Neuronal stem cell (in vitro differentiated cells): ENCODE measurements at regions not wholly inside any gene's neighbourhood (a gene's known extent, or its start where the extent isn't known, plus 50 kb on each side); places are given as distances from the start of the nearest gene placed in this dataset.
A peak's percentile ranks its signal among the peaks of the same experiment; 100 is the strongest.

Experiments used
- DNase-seq: peaks from one replicate; pipeline ENCODE4 v3.0.0-alpha.2; 2013; ENCODE audit warnings: low spot score
- H2AFZ ChIP-seq: one replicate; pipeline ENCODE4 v1.6.1; 2013; ENCODE audit warnings: mild to moderate bottlenecking, low read length, inconsistent platforms
- H2AK5ac ChIP-seq: 2 replicates; pipeline ENCODE4 v1.6.1; 2013; ENCODE audit warnings: low read depth, mild to moderate bottlenecking, inconsistent platforms, low read length, moderate library complexity, mixed read lengths
- H2BK120ac ChIP-seq: 2 replicates; pipeline ENCODE4 v1.6.1; 2013; ENCODE audit warnings: low read depth, mild to moderate bottlenecking, inconsistent platforms, low read length, moderate library complexity, mixed read lengths
- H2BK12ac ChIP-seq: one replicate; pipeline ENCODE4 v1.6.1; 2013; ENCODE audit warnings: low read length, inconsistent platforms
- H2BK15ac ChIP-seq: 2 replicates; pipeline ENCODE4 v1.6.1; 2013; ENCODE audit warnings: mild to moderate bottlenecking, low read length, inconsistent platforms, mixed read lengths
- H2BK5ac ChIP-seq: one replicate; pipeline ENCODE4 v1.6.1; 2013; ENCODE audit warnings: inconsistent platforms, mild to moderate bottlenecking, low read length, moderate library complexity
- H3K14ac ChIP-seq: one replicate; pipeline ENCODE4 v1.6.1; 2013; ENCODE audit warnings: low read length, inconsistent platforms
- H3K18ac ChIP-seq: 2 replicates; pipeline ENCODE4 v1.6.1; 2013; ENCODE audit warnings: low read length, inconsistent platforms
- H3K23ac ChIP-seq: 2 replicates; pipeline ENCODE4 v1.6.1; 2013; ENCODE audit warnings: low read depth, mild to moderate bottlenecking, mixed read lengths, low read length, inconsistent platforms; ENCODE audit not compliant: poor library complexity
- H3K27ac ChIP-seq: replicated peaks from 3 replicates; pipeline ENCODE4 v1.5.1; 2013; ENCODE audit warnings: low read length, inconsistent platforms
- H3K27me3 ChIP-seq, 3 experiments: 2 replicates each; pipeline ENCODE4 v1.6.1; 2013; ENCODE audit warnings: low read length in 3 of 3, mild to moderate bottlenecking in 2 of 3, inconsistent platforms in 1 of 3, low read depth in 1 of 3, mixed read lengths in 1 of 3, moderate library complexity in 1 of 3; ENCODE audit not compliant: control insufficient read depth in 3 of 3, insufficient read depth in 3 of 3
- H3K36me3 ChIP-seq, 2 donors: replicated peaks in 1 of 2; 2 replicates each; pipeline ENCODE4 v1.6.1; 2013; ENCODE audit warnings: low read length in 2 of 2; ENCODE audit not compliant: control insufficient read depth in 2 of 2, insufficient read depth in 2 of 2
- H3K4ac ChIP-seq: 2 replicates; pipeline ENCODE4 v1.6.1; 2013; ENCODE audit warnings: inconsistent platforms, mild to moderate bottlenecking, low read length, moderate library complexity
- H3K4me1 ChIP-seq, 2 donors: 1 replicate in 1 of 2; 2 replicates in 1 of 2; pipeline ENCODE4 v1.6.1; 2013; ENCODE audit warnings: low read length in 2 of 2, low read depth in 1 of 2; ENCODE audit not compliant: control insufficient read depth in 2 of 2, insufficient read depth in 1 of 2
- H3K4me2 ChIP-seq: one replicate; pipeline ENCODE4 v1.6.1; 2013; ENCODE audit warnings: mild to moderate bottlenecking, low read length, inconsistent platforms; ENCODE audit not compliant: insufficient read depth, poor library complexity, severe bottlenecking
- H3K4me3 ChIP-seq, 2 donors: 2 replicates each; pipeline ENCODE4 v1.5.1; 2013; ENCODE audit warnings: low read length in 2 of 2, mild to moderate bottlenecking in 2 of 2, inconsistent platforms in 1 of 2, moderate library complexity in 1 of 2
- H3K79me1 ChIP-seq: one replicate; pipeline ENCODE4 v1.6.1; 2013; ENCODE audit warnings: low read depth, mild to moderate bottlenecking, inconsistent platforms, low read length, moderate library complexity
- H3K9ac ChIP-seq: one replicate; pipeline ENCODE4 v1.6.1; 2013; ENCODE audit warnings: mild to moderate bottlenecking, low read depth, low read length, inconsistent platforms; ENCODE audit not compliant: poor library complexity
- H3K9me3 ChIP-seq, 2 donors: replicated peaks in 1 of 2; 2 replicates each; pipeline versions ENCODE3 to v1.6.1; 2013; ENCODE audit warnings: low read length in 2 of 2, mild to moderate bottlenecking in 2 of 2, inconsistent platforms in 1 of 2, low read depth in 1 of 2, mixed read lengths in 1 of 2, moderate library complexity in 1 of 2; ENCODE audit not compliant: control insufficient read depth in 2 of 2, insufficient read depth in 1 of 2
- H4K8ac ChIP-seq: one replicate; pipeline ENCODE4 v1.6.1; 2013; ENCODE audit warnings: low read depth, mild to moderate bottlenecking, inconsistent platforms, low read length, moderate library complexity
- H4K91ac ChIP-seq: one replicate; pipeline ENCODE4 v1.6.1; 2013; ENCODE audit warnings: low read length, low read depth, mild to moderate bottlenecking, inconsistent platforms; ENCODE audit not compliant: poor library complexity
- WGBS, 2 donors: extraction: QIAGEN DNeasy Blood & Tissue Kit; methylation state at CpG; one replicate each; pipeline ENCODE4 v1.1.7; 2013; ENCODE audit warnings: missing lambda C conversion rate in 2 of 2, mixed read lengths in 1 of 2; ENCODE audit not compliant: insufficient read length in 2 of 2, insufficient replicate concordance in 1 of 2; ENCODE audit errors: extremely low coverage in 2 of 2; 5-methylcytosine and 5-hydroxymethylcytosine counted together

- Histone ChIP-seq H4K91ac (no peak overlapping the region), H3K36me3 (no peaks in the 10 kb centered on the region), H2AFZ (no peak overlapping the region), H3K18ac (no peak overlapping the region), H4K8ac (no peak overlapping the region), H2BK12ac (no peak overlapping the region), H3K4ac (no peak overlapping the region), H2BK120ac (no peak overlapping the region), H3K4me3 (no peak overlapping the region), H3K9ac (no peak overlapping the region), H3K27ac (no peak overlapping the region), H3K4me1 (no peaks in the 10 kb centered on the region), H3K27me3 (no peaks in the 10 kb centered on the region), H2BK5ac (no peak overlapping the region), H3K23ac (no peak overlapping the region), H3K14ac (no peak overlapping the region), H3K79me1 (no peaks in the 10 kb centered on the region), H3K4me2 (no peak overlapping the region), H3K9me3 (no peaks in the 10 kb centered on the region), H2BK15ac (no peak overlapping the region), H2AK5ac (no peak overlapping the region)
- no CpG with 5 or more reads among the region's 6 CpGs for WGBS, 2 donors
- no peak for DNase-seq
Observed at GRCh38 chr14:39998854-39999253, 566.6 kb upstream of the FBXO33 start.

DNA sequence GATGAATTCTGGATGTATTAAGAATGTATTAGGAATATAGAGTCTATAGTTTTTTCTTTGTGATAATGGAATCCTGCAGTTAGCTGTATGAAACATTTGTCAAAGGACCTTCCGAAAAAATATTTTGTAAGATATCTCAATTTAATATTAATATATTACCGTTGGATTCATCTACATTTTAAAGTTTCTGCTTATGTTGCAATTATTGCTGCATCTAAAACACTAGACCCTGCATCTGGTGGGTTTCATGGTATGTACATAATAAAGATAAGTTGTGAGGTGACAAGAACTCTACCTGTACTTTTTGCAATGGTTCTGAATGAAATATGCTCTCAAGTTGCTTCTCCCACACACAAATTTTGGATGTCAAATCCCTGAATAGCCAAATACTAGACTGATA lies 565.9 kb upstream of the FBXO33 start:
- no CpG with 5 or more reads among the region's 2 CpGs for WGBS, 2 donors
- H3K14ac ChIP-seq: no peak overlapping the region

GRCh38 chr14:39991041-39991440 lies 558.8 kb upstream of the FBXO33 start:
- H2AK5ac ChIP-seq: no peak overlapping the region
- H3K4me1 ChIP-seq: no peaks in the 10 kb centered on the region
- no peak overlapping the region for H2BK12ac ChIP-seq
- H3K4me3 ChIP-seq: no peak overlapping the region
- H3K36me3 ChIP-seq: no peaks in the 10 kb centered on the region
- H3K23ac ChIP-seq: no peak overlapping the region
- no CpG with 5 or more reads among the region's 2 CpGs for WGBS, 2 donors
- H2AFZ ChIP-seq: no peak overlapping the region
- H4K91ac ChIP-seq: no peak overlapping the region
- no peak overlapping the region for H3K4ac ChIP-seq
- no peaks in the 10 kb centered on the region for H3K27me3 ChIP-seq
- no peak overlapping the region for H2BK15ac ChIP-seq
- H2BK120ac ChIP-seq: no peak overlapping the region
- no peak overlapping the region for H3K9ac ChIP-seq
- no peak overlapping the region for H3K4me2 ChIP-seq
- no peaks in the 10 kb centered on the region for H3K9me3 ChIP-seq
- no peaks in the 10 kb centered on the region for H3K79me1 ChIP-seq
- H3K27ac ChIP-seq: no peak overlapping the region
- no peak overlapping the region for H3K14ac ChIP-seq
- H4K8ac ChIP-seq: no peak overlapping the region
- no peak overlapping the region for H3K18ac ChIP-seq
- H2BK5ac ChIP-seq: no peak overlapping the region
- DNase-seq: no peak

More for the DNA sequence above, 565.9 kb upstream of the FBXO33 start:
- no peaks in the 10 kb centered on the region for H3K9me3 ChIP-seq
- no peak overlapping the region for H4K91ac ChIP-seq
- no peak for DNase-seq
- no peak overlapping the region for H3K4me3 ChIP-seq
- no peak overlapping the region for H3K23ac ChIP-seq
- no peak overlapping the region for H3K18ac ChIP-seq
- H2BK15ac ChIP-seq: no peak overlapping the region
- H3K9ac ChIP-seq: no peak overlapping the region
- H3K4me2 ChIP-seq: no peak overlapping the region
- no peak overlapping the region for H2AK5ac ChIP-seq
- H3K79me1 ChIP-seq: no peaks in the 10 kb centered on the region
- no peak overlapping the region for H2BK12ac ChIP-seq
- H3K4ac ChIP-seq: no peak overlapping the region
- no peak overlapping the region for H2AFZ ChIP-seq
- no peaks in the 10 kb centered on the region for H3K27me3 ChIP-seq
- H2BK5ac ChIP-seq: no peak overlapping the region
- H2BK120ac ChIP-seq: no peak overlapping the region
- H3K27ac ChIP-seq: no peak overlapping the region
- H3K36me3 ChIP-seq: no peaks in the 10 kb centered on the region
- no peaks in the 10 kb centered on the region for H3K4me1 ChIP-seq
- H4K8ac ChIP-seq: no peak overlapping the region

GRCh38 chr14:39988939-39989338 lies 556.7 kb upstream of the FBXO33 start:
- no peak overlapping the region for H3K9ac ChIP-seq
- H3K4ac ChIP-seq: no peak overlapping the region
- no peaks in the 10 kb centered on the region for H3K79me1 ChIP-seq
- no peak overlapping the region for H2BK12ac ChIP-seq
- no peak overlapping the region for H2BK15ac ChIP-seq
- no peak overlapping the region for H4K91ac ChIP-seq
- no peak overlapping the region for H2BK120ac ChIP-seq
- H3K4me3 ChIP-seq: no peak overlapping the region
- no peaks in the 10 kb centered on the region for H3K36me3 ChIP-seq
- no CpG with 5 or more reads among the region's 2 CpGs for WGBS, 2 donors
- no peak overlapping the region for H2BK5ac ChIP-seq
- no peak overlapping the region for H3K18ac ChIP-seq
- peak; percentile 27 for DNase-seq
- no peaks in the 10 kb centered on the region for H3K4me1 ChIP-seq
- no peaks in the 10 kb centered on the region for H3K27me3 ChIP-seq
- H3K27ac ChIP-seq: no peak overlapping the region
- no peak overlapping the region for H2AFZ ChIP-seq
- H3K4me2 ChIP-seq: no peak overlapping the region
- H3K14ac ChIP-seq: no peak overlapping the region
- no peak overlapping the region for H2AK5ac ChIP-seq
- H4K8ac ChIP-seq: no peak overlapping the region
- H3K23ac ChIP-seq: no peak overlapping the region
- no peaks in the 10 kb centered on the region for H3K9me3 ChIP-seq
